Panc1 (cell line): ENCODE measurements at regions not wholly inside any gene's neighbourhood (a gene's known extent, or its start where the extent isn't known, plus 50 kb on each side); places are given as distances from the start of the nearest gene placed in this dataset.

ENCODE experiments used
- ATAC-seq: fragments of 200-7000 bp; cut with Tn5 transposase; 2 replicates; pipeline ENCODE4 v1.9.1; 2020; ENCODE audit warnings: mild to moderate bottlenecking, moderate library complexity
- BruUV-seq: library from RNA; stranded (reverse); fragments of 400-500 nt; replicated peaks from 2 replicates; lab custom pipeline; 2021; lab: Mats Ljungman, UMichigan
- CTCF ChIA-PET: fragments of 300-600 bp; sonication (Branson Sonifier 250); formaldehyde crosslinking; loops from one replicate; lab custom pipeline; 2022; ENCODE audit warnings: antibody characterized with exemption; lab: Charles Lee
- POLR2A ChIA-PET: fragments of 300-600 bp; sonication (Branson Sonifier 250); formaldehyde crosslinking; loops from one replicate; lab custom pipeline; 2022; ENCODE audit warnings: antibody characterized with exemption; lab: Charles Lee
- DNase-seq: peaks from one replicate; pipeline ENCODE4 v3.0.0-alpha.2; 2010; ENCODE audit warnings: low read depth, low spot score
- H3K27ac ChIP-seq: 2 replicates; pipeline ENCODE4 v1.5.1; 2011; ENCODE audit warnings: mild to moderate bottlenecking, low read length, inconsistent platforms
- H3K27me3 ChIP-seq: fragments of 200-500 bp; sonication (Bioruptor generic); 2 replicates; pipeline ENCODE4 v1.6.0; 2014; ENCODE audit warnings: low read length, inconsistent platforms; ENCODE audit not compliant: control insufficient read depth, insufficient read depth
- H3K36me3 ChIP-seq: fragments of 200-500 bp; sonication (Bioruptor generic); 2 replicates; pipeline ENCODE4 v1.5.1; 2014; ENCODE audit warnings: inconsistent platforms, mild to moderate bottlenecking, low read length, moderate library complexity; ENCODE audit not compliant: control insufficient read depth, insufficient read depth
- H3K4me1 ChIP-seq: 2 replicates; pipeline ENCODE4 v1.5.1; 2011; ENCODE audit warnings: inconsistent platforms, mild to moderate bottlenecking, low read length, moderate library complexity; ENCODE audit not compliant: control insufficient read depth, insufficient read depth
- H3K4me3 ChIP-seq, 2 experiments: 2 replicates each; pipeline ENCODE4 v1.5.1; 2011 to 2012; ENCODE audit warnings: low read depth in 2 of 2, low read length in 2 of 2, mild to moderate bottlenecking in 2 of 2, inconsistent platforms in 1 of 2, moderate library complexity in 1 of 2
- H3K9me3 ChIP-seq: fragments of 200-500 bp; sonication (Bioruptor generic); 2 replicates; pipeline ENCODE4 v1.5.1; 2014; ENCODE audit warnings: low read depth, mild to moderate bottlenecking, inconsistent platforms, low read length, moderate library complexity; ENCODE audit not compliant: control insufficient read depth, insufficient read depth
- CTCF ChIP-seq: fragments of 450-650 bp; IDR thresholded peaks from 2 replicates; pipeline ENCODE4 v1.5.1; 2017; ENCODE audit warnings: mild to moderate bottlenecking
- POLR2AphosphoS5 ChIP-seq: IDR thresholded peaks from 2 replicates; pipeline ENCODE4 v1.6.1; 2012; ENCODE audit warnings: mild to moderate bottlenecking, low read depth, low read length, moderate library complexity
- REST ChIP-seq, 2 experiments: IDR thresholded peaks; 2 replicates each; pipeline ENCODE4 v1.6.1; 2011 to 2012; ENCODE audit warnings: low read depth in 2 of 2, control low read depth in 1 of 2, low read length in 1 of 2, mild to moderate bottlenecking in 1 of 2, moderate library complexity in 1 of 2; ENCODE audit not compliant: insufficient read depth in 1 of 2
- SIN3A ChIP-seq: IDR thresholded peaks from 2 replicates; pipeline ENCODE4 v1.6.1; 2012; ENCODE audit warnings: low read depth, mild to moderate bottlenecking, low read length, moderate library complexity, borderline replicate concordance; ENCODE audit not compliant: insufficient read depth
- TCF7L2 ChIP-seq: IDR thresholded peaks from 2 replicates; pipeline ENCODE4 v1.6.1; 2011; ENCODE audit warnings: mild to moderate bottlenecking, low read depth, low read length, inconsistent platforms
- in situ Hi-C: cut with HindIII; loops from 2 replicates; pipeline ENCODE4 v1.10.0; 2016; ENCODE audit warnings: low sequenced_read_pairs, low pct_unique_long_range_greater_than_20kb
- intact Hi-C: fragments of 100-400 bp; cut with micrococcal nuclease; formaldehyde crosslinking; loops from one replicate; pipeline ENCODE4 v1.10.0; 2022; ENCODE audit not compliant: unreplicated experiment

DNA sequence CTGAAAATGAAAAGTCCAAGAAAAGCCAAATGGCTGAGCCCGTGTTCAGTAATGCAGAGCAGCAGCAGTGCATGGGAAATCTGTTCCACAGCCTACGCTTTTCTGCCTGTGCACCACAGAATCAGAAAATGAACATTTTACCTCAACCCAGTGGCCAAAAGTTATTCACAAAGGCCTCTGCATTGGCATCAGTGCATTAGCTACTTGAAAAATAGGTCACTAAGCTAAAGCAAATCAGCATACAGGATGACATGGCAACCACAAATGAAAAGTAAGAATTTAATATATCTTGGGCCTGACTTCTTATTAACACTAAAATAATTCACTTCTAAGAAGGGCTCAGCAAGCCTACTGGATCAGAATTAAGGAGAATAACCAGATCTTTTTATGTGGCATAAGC, 1145.3 kb upstream of the CHAC2 start:
- H3K4me1 ChIP-seq, result no peaks in the 10 kb centered on the region
- H3K36me3 ChIP-seq, result no peaks in the 10 kb centered on the region
- ChIA-PET CTCF (no interaction called here), POLR2A (no interaction called here)
- no peak for ATAC-seq
- DNase-seq, result no peak
- no peak overlapping the region for H3K4me3 ChIP-seq
- H3K27me3 ChIP-seq, result no peaks in the 10 kb centered on the region
- BruUV-seq, result no TSS peak
- no peak overlapping the region for H3K27ac ChIP-seq
- in situ Hi-C loops (no loop called here), intact Hi-C loops (no loop called here)
- no peaks in the 10 kb centered on the region; the same call in 1 of the 2 replicates for H3K9me3 ChIP-seq
- TF ChIP-seq CTCF (no peak), TCF7L2 (no peak)

DNA sequence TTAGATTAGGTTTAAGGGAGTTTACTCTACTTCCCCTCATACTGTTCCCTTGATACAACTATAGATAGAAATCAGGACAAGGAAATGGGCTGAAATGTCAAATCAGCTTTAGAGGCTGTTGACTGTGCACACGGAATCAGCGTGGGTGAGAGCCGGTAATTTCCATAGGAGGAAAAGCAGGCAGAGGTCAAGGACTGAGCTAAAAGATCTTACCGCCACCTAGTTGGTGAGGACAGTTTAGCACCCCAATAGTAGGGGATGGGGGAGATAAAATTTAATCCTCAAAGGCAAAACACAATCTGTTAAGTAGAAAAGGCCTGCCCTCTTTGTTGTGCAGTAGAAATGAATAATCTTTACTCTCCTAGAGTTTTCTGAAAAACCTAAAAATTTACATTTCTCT, 1154.5 kb upstream of the CHAC2 start:
- Histone ChIP-seq H3K4me3 (no peak overlapping the region), H3K36me3 (no peaks in the 10 kb centered on the region), H3K9me3 (no peaks in the 10 kb centered on the region), H3K4me1 (no peaks in the 10 kb centered on the region), H3K27me3 (no peaks in the 10 kb centered on the region), H3K27ac (no peak overlapping the region)
- no peak for TF ChIP-seq SIN3A
- TF ChIP-seq CTCF, result no peak
- no peak for TF ChIP-seq TCF7L2
- no peak for TF ChIP-seq POLR2AphosphoS5
- no peak for TF ChIP-seq REST (IDR thresholded peaks at IDR 0.05; ENCODE audit: insufficient read depth in 1 of 2, low read depth in 2 of 2, low read length in 1 of 2)
- CTCF ChIA-PET, result no interaction called here
- POLR2A ChIA-PET, result no interaction called here
- intact Hi-C loops (no loop called here), in situ Hi-C loops (no loop called here)
- DNase-seq (no peak), ATAC-seq (no peak)
- no TSS peak for BruUV-seq

GRCh38 chr2:52611759-52612158, 1155.8 kb upstream of the CHAC2 start:
- intact Hi-C loops, result no loop called here
- no peak for TF ChIP-seq REST (IDR thresholded peaks at IDR 0.05; ENCODE audit: insufficient read depth in 1 of 2, low read depth in 2 of 2, low read length in 1 of 2)
- TF ChIP-seq SIN3A, result no peak
- TF ChIP-seq CTCF, result no peak
- no peak for TF ChIP-seq TCF7L2
- no peak for TF ChIP-seq POLR2AphosphoS5
- H3K4me1 ChIP-seq, result no peaks in the 10 kb centered on the region
- DNase-seq, result no peak
- no peak overlapping the region for H3K27ac ChIP-seq
- in situ Hi-C loops, result no loop called here
- H3K27me3 ChIP-seq, result no peaks in the 10 kb centered on the region
- no peaks in the 10 kb centered on the region for H3K36me3 ChIP-seq
- H3K4me3 ChIP-seq, result no peak overlapping the region
- H3K9me3 ChIP-seq, result no peaks in the 10 kb centered on the region
- BruUV-seq, result no TSS peak
- no peak for ATAC-seq
- CTCF ChIA-PET, result no interaction called here
- POLR2A ChIA-PET, result no interaction called here
